HL-60 (cell line): ENCODE measurements at regions not wholly inside any gene's neighbourhood (a gene's known extent, or its start where the extent isn't known, plus 50 kb on each side); places are given as distances from the start of the nearest gene placed in this dataset.

Experiments used
- GABPA ChIP-seq: IDR thresholded peaks from 2 replicates; pipeline ENCODE4 v1.6.1; 2012; ENCODE audit warnings: low read depth
- POLR2AphosphoS5 ChIP-seq: IDR thresholded peaks from 2 replicates; pipeline ENCODE4 v1.6.1; 2012; ENCODE audit warnings: low read depth
- SPI1 ChIP-seq: IDR thresholded peaks from 2 replicates; pipeline ENCODE4 v1.6.1; 2012; ENCODE audit warnings: low read depth, mild to moderate bottlenecking, borderline replicate concordance
- TF ChIP-seq, protein P1 (sequence below): IDR thresholded peaks from one replicate; pipeline ENCODE4 v1.5.1; 2011; ENCODE audit warnings: low read length, control low read depth, inconsistent platforms; ENCODE audit not compliant: insufficient read depth
- TF ChIP-seq, protein P2 (sequence below): IDR thresholded peaks from 2 replicates; pipeline ENCODE4 v1.6.1; 2012; ENCODE audit warnings: low read depth; ENCODE audit not compliant: insufficient replicate concordance

DNA sequence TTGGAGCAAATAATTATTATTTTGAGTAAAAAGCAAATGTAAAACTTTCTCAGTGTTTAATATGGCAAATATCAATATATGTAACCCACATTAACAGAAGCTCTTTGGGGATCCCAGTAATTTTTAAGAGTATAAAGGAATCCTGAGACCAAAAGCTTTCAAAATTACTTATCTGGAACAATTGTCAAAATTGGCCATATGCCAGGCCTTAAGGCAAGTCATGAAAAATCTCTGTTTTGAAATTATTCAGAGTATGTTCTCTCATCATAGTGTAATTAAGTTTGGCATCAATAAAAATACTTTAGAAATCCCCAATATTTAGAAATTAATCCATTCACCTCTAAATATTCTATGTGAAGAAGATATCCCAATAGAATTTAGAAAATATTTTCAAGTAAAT lies 225.3 kb upstream of the ARL4C start:
- TF ChIP-seq POLR2AphosphoS5 = no peak
- TF ChIP-seq, protein P1, sequence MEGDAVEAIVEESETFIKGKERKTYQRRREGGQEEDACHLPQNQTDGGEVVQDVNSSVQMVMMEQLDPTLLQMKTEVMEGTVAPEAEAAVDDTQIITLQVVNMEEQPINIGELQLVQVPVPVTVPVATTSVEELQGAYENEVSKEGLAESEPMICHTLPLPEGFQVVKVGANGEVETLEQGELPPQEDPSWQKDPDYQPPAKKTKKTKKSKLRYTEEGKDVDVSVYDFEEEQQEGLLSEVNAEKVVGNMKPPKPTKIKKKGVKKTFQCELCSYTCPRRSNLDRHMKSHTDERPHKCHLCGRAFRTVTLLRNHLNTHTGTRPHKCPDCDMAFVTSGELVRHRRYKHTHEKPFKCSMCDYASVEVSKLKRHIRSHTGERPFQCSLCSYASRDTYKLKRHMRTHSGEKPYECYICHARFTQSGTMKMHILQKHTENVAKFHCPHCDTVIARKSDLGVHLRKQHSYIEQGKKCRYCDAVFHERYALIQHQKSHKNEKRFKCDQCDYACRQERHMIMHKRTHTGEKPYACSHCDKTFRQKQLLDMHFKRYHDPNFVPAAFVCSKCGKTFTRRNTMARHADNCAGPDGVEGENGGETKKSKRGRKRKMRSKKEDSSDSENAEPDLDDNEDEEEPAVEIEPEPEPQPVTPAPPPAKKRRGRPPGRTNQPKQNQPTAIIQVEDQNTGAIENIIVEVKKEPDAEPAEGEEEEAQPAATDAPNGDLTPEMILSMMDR = no peak
- TF ChIP-seq, protein P2, sequence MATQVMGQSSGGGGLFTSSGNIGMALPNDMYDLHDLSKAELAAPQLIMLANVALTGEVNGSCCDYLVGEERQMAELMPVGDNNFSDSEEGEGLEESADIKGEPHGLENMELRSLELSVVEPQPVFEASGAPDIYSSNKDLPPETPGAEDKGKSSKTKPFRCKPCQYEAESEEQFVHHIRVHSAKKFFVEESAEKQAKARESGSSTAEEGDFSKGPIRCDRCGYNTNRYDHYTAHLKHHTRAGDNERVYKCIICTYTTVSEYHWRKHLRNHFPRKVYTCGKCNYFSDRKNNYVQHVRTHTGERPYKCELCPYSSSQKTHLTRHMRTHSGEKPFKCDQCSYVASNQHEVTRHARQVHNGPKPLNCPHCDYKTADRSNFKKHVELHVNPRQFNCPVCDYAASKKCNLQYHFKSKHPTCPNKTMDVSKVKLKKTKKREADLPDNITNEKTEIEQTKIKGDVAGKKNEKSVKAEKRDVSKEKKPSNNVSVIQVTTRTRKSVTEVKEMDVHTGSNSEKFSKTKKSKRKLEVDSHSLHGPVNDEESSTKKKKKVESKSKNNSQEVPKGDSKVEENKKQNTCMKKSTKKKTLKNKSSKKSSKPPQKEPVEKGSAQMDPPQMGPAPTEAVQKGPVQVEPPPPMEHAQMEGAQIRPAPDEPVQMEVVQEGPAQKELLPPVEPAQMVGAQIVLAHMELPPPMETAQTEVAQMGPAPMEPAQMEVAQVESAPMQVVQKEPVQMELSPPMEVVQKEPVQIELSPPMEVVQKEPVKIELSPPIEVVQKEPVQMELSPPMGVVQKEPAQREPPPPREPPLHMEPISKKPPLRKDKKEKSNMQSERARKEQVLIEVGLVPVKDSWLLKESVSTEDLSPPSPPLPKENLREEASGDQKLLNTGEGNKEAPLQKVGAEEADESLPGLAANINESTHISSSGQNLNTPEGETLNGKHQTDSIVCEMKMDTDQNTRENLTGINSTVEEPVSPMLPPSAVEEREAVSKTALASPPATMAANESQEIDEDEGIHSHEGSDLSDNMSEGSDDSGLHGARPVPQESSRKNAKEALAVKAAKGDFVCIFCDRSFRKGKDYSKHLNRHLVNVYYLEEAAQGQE = no peak
- TF ChIP-seq SPI1 = no peak
- TF ChIP-seq GABPA = no peak
